WERI-Rb-1 (cell line): ENCODE measurements at regions not wholly inside any gene's neighbourhood (a gene's known extent, or its start where the extent isn't known, plus 50 kb on each side); places are given as distances from the start of the nearest gene placed in this dataset.

Source experiments
- DNase-seq: peaks from one replicate; pipeline ENCODE4 v3.0.0-alpha.2; 2020
- H3K27ac ChIP-seq: fragments of 250-450 bp; sonication (Bioruptor Pico); 2 replicates; pipeline ENCODE4 v1.5.1; 2020; ENCODE audit warnings: mild to moderate bottlenecking, moderate library complexity
- H3K27me3 ChIP-seq: fragments of 250-450 bp; sonication (Bioruptor Pico); 2 replicates; pipeline ENCODE4 v1.5.1; 2021; ENCODE audit warnings: mild to moderate bottlenecking, low read depth, moderate library complexity; ENCODE audit not compliant: insufficient read depth, severe bottlenecking
- H3K36me3 ChIP-seq: fragments of 250-450 bp; sonication (Bioruptor Pico); 2 replicates; pipeline ENCODE4 v1.5.1; 2020; ENCODE audit warnings: mild to moderate bottlenecking, moderate library complexity
- H3K4me3 ChIP-seq: 2 replicates; pipeline ENCODE4 v1.5.1; 2011; ENCODE audit warnings: low read depth, mild to moderate bottlenecking, control low read depth, low read length
- H3K9me3 ChIP-seq: fragments of 250-450 bp; sonication (Bioruptor Pico); 2 replicates; pipeline ENCODE4 v1.5.1; 2021; ENCODE audit warnings: mild to moderate bottlenecking, moderate library complexity; ENCODE audit not compliant: severe bottlenecking
- CTCF ChIP-seq: IDR thresholded peaks from 2 replicates; pipeline ENCODE4 v1.5.1; 2011; ENCODE audit warnings: low read depth, mild to moderate bottlenecking, control low read depth, inconsistent platforms, low read length

- H3K4me3 ChIP-seq: no peak overlapping the region
- H3K36me3 ChIP-seq: no peaks in the 10 kb centered on the region
- no peak overlapping the region for H3K27ac ChIP-seq
- no peaks in the 10 kb centered on the region for H3K27me3 ChIP-seq
- no peak for TF ChIP-seq CTCF
- H3K9me3 ChIP-seq: no peaks in the 10 kb centered on the region
- no peak for DNase-seq
These were observed 121.1 kb upstream of the XYLT1 start for GRCh38 chr16:17591655-17592405.

GRCh38 chr16:17590711-17591654 is 120.2 kb upstream of the XYLT1 start:
- DNase-seq: no peak
- no peaks in the 10 kb centered on the region for H3K27me3 ChIP-seq
- no peak overlapping the region for H3K27ac ChIP-seq
- no peaks in the 10 kb centered on the region for H3K9me3 ChIP-seq
- no peaks in the 10 kb centered on the region for H3K36me3 ChIP-seq
- no peak for TF ChIP-seq CTCF
- no peak overlapping the region for H3K4me3 ChIP-seq

- no peak overlapping the region for H3K4me3 ChIP-seq
- H3K27me3 ChIP-seq: no peaks in the 10 kb centered on the region
- no peak for DNase-seq
These were observed 119.1 kb upstream of the XYLT1 start for GRCh38 chr16:17589898-17590297.

GRCh38 chr16:17585449-17586074 is 114.8 kb upstream of the XYLT1 start:
- Histone ChIP-seq H3K9me3 (peaks cover 3% of the 10 kb centered on the region), H3K36me3 (no peaks in the 10 kb centered on the region), H3K27ac (no peak overlapping the region), H3K4me3 (no peak overlapping the region), H3K27me3 (no peaks in the 10 kb centered on the region)
- TF ChIP-seq CTCF: no peak
- no peak for DNase-seq

More at GRCh38 chr16:17589898-17590297, 119.1 kb upstream of the XYLT1 start:
- no peak for TF ChIP-seq CTCF
- Histone ChIP-seq H3K9me3 (no peaks in the 10 kb centered on the region), H3K27ac (no peak overlapping the region), H3K36me3 (no peaks in the 10 kb centered on the region)

- H3K27ac ChIP-seq: no peak overlapping the region
- H3K9me3 ChIP-seq: peaks cover 3% of the 10 kb centered on the region
- no peaks in the 10 kb centered on the region for H3K36me3 ChIP-seq
- no peak overlapping the region for H3K4me3 ChIP-seq
- DNase-seq: peak; percentile 74
- H3K27me3 ChIP-seq: no peaks in the 10 kb centered on the region
- peak; percentile 85 for TF ChIP-seq CTCF
These were observed 108.5 kb upstream of the XYLT1 start for GRCh38 chr16:17578981-17579874.
